Left renal cortex interstitium (tissue), 4 donors: ENCODE measurements at regions not wholly inside any gene's neighbourhood (a gene's known extent, or its start where the extent isn't known, plus 50 kb on each side); places are given as distances from the start of the nearest gene placed in this dataset.

ENCODE experiments used
- DNase-seq, 4 donors: peaks; one replicate each; pipeline ENCODE4 v3.0.0-alpha.2; 2013; ENCODE audit warnings: low read depth in 4 of 4, low spot score in 2 of 4, missing footprints in 1 of 4

DNA sequence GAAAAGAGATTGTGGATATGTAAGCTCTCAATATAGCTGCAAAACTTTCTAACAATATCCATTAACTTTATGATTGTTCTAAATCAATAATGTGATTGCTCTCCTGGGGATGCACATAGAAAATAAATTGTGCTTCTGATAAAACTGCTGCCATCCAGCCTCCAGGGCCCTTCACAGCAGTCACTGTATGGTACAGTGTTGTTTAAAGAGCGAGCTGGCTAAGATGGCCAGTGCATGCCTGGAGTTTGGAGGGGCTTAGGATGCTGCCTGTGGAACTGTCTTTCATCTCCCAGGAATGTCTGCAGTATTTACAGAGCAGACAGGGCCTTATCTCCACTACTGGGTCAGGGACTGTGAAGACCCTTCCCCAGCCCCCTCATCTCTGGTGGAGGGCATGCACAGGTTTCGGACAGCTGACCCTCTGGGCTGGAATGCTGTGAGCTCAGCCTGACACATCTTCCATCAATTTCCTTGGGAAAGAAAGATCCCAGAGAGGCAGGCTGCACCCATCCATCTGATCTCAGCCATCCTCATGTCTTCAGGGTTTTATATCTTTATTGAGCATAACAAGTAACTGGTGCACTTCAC, 137.0 kb downstream of the PLPP3 start:
- DNase-seq = no peak

DNA sequence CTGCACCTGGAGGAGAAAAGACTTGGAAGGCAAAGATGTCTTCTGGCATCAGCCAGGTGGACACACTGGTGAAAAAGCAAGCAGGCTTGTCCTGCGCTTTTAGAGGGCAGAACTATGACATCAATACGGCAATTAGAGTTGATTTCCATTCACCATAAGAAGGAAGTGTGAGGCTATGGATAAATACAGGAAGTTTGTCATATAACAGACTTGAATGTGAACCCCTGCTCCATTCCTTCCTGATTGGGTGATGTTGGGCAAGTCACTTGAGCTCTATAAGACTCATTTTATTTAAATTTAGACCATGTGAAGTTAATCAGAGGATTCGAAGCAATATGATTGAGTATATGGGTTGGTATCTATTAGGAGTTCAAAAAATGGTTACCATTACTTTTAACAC, 137.8 kb downstream of the PLPP3 start:
- no peak for DNase-seq

DNA sequence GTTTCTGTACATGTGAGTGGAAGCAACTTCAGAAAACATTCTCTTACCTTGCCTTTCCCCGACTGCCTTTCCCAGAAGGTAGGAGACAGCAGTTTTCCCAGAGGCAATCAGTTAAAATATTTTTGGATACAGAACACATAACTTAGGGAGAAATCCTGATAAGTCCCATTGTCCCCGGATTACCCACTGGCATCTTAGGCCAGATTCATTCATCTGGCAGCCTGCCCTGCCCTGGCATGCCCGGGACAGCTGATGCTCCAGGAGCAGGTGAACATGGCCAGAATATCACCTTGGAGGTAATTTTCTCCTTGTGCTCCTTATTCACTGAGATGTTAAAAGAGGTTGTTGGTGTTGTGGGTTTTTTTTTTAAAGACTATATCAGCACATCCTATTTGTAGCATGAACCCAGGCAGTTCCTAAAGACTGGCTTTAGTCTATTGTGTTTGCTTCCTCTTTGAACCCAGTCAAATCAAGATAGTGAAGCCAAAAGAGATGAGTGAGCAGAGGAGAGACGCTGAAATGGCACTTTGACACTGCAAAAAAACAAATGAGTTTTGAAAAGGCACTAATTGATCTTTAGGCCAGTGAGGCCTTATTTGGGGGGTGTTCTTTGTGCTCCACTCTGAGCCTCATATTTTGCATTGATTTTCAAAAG, 139.6 kb downstream of the PLPP3 start:
- DNase-seq = no peak

DNA sequence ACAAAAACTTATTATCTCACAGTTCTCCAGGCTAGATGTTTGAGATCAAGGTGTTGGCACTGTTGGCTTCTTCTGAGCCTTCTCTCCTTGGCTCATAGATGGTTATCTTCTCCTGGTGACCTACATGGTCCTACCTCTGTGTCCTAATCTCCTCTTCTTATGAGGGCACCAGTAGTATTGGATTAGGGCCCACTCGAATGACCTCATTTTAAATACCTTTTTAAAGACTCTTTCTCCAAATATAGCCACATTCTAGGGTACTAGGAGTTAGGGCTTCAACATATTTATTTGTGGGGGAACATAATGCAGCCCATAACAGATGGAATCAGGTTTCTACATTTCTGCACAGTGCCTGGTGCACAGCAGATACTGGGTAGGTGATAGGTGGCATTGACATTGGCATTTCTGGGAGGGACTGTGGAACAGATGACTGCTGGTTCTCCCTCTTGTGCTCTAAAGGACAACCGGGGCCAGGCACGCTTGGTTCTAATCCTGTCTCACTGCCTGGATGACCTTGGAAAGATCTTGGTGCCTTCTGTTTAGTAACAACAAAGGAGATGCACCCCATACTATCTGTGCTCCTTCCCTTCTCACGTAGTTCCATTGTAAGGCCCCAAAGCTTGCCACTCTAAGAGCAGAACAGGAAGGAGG, 140.3 kb downstream of the PLPP3 start:
- no peak for DNase-seq

DNA sequence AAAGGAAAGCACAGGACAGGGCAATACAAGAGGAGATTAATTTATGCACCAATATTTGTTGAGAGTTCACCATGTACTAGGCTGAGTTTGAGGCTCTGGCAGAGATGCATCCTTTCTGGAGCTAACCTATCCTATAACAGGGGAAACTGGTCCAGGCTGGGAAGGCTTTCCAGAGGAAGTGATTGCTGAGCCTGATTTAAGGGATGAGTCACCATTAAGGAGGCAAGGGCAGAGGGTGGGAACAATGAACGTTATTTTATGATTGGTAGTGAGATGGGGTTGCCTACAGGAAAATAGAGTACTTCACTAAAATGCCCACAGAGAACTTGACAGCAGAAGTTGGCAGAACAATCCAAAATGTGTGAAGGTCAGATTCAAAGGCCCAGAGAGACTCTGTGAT, 141.4 kb downstream of the PLPP3 start:
- DNase-seq = no peak

DNA sequence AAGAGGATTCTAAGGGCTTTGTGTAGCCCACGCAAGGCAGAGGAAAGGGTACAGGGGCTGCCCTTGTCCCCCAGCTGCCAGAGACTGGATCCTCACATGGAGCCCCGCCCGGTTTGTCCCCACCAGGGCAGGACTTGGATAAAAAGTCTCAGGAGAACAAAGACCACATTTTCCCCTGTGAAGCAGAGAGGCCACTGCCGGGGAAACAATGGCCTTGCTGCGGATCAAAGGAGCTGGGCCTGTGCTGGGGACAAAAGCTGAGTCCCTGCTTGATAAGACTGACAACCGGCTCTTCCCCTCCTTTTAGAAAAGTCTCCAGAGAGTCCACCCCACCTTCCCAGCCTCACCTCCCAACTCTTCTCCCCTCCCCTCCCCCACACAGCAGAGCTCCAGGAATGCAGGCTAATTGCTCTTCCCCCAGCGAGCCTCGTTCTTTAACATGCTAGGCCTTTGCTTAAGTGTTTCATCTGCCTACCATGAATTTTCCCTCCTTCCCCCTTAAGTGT, 142.4 kb downstream of the PLPP3 start:
- DNase-seq = no peak

DNA sequence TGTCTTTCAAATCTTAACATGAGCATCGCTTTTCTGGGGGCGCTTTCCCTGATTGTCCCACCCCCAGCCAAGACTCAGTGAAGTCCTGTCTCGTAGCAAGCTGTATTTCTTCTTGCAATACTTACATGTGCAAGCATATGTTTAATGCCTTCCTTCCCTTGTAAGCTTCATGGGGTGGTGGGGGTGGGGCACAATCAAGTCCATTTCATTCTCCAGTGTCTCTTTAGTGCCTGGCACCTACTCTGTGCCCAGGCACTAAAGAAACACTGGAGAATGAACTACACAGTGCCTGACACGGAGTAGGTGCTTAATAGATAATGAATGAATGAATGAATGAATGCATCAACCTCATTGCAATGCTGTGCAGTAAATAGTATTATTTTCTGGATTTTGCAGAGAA, 143.1 kb downstream of the PLPP3 start:
- DNase-seq = no peak

DNA sequence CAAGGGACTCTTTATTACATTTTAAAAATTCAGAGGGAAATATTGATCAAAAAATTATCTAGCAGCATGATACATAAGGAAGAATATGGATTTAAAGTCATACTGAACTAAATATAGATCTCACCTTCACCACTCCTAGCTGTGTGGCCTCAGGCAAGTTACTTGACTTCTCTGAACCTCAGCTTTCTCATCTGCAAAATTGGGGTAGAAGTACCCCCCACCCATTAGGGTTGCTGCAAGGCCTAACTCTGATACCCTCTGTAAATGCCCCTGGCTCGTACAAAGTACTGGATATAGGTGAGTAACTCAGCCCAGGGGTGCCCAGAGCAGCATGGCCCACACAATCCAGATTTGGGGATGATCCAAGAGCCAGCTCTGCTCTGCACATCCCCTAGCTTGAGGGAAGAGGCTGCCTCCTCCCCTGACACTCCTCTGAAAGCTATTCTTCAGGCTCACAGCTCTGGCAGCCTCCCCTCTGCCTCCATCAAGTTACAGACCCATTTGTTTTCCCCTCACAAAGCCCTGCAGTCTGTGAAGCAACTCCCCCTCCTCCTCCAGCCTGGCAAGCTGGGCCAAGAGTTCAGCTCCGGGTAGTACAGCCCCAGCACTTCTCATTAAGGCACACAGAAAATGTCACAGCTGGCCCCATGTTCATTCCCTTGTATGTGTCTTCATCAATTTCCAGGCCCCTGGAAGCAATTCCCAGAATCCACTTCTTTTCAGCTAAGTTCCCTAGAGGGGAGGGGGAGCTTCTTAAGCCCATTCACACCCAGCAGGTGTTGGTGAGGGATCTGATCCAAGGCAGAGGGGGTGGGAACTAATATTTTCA, 143.7 kb downstream of the PLPP3 start:
- no peak for DNase-seq

DNA sequence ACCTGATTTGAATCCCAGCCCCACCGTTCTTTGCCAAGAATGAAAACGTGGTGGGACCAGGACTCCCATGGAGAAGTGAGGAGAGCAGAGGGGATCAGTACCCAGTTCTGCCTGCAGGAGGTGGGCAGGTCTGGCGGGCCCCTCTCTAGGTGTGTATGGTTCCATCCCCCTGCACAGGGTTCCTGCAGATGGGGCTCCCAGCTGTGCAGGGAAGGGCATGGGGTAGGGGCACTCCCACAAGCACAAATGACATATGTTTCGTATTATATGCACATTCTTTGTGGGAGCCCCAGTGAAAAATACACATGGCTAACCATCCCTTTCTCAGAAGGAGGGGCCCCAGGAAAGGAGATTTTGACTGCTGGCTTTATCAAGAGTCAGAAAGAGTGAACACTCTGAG, 144.6 kb downstream of the PLPP3 start:
- DNase-seq = no peak

DNA sequence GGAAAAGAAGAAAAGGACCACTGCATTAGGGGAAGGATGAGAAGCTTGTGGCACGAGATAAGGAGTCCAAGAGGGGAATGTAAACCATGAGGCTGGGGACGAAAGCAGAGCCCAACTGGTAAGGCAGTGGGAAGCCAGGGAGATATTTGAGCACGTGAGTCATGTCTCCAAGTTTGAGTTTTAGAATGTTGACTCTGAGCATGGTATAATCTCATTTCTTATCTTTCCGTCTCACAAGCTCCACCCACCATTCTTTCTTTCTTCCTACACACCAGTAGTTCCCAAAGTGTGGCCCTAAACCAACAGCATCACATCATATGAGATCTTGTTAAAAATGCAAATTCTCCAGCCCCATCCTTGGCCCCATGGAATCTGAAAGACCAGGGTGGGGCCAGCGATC, 145.3 kb downstream of the PLPP3 start:
- no peak for DNase-seq

DNA sequence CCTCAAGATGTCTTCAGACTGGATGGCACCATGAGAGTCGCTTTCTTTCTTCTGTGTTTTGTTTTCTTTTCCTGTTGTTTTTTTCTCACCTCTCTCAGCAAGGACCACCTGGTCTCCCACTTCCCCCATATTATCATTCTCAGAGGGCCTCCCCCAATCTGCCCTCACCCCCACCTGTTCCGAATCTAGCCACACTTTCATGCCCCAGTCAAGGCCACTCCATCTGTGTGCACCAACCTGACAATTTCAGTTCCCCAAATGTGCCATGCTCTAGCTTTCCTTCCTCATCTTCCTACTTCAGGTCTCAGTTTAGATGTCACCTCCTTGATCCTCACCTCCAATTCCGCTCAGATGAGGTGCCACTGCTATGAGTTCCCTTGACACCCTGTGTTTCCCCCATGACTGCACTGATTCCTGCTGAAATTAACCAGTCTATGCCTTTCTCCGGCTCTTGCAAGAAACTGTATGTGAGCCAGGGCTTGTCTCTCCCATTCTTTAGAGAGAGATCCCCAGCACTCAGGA, 146.2 kb downstream of the PLPP3 start:
- DNase-seq = no peak

DNA sequence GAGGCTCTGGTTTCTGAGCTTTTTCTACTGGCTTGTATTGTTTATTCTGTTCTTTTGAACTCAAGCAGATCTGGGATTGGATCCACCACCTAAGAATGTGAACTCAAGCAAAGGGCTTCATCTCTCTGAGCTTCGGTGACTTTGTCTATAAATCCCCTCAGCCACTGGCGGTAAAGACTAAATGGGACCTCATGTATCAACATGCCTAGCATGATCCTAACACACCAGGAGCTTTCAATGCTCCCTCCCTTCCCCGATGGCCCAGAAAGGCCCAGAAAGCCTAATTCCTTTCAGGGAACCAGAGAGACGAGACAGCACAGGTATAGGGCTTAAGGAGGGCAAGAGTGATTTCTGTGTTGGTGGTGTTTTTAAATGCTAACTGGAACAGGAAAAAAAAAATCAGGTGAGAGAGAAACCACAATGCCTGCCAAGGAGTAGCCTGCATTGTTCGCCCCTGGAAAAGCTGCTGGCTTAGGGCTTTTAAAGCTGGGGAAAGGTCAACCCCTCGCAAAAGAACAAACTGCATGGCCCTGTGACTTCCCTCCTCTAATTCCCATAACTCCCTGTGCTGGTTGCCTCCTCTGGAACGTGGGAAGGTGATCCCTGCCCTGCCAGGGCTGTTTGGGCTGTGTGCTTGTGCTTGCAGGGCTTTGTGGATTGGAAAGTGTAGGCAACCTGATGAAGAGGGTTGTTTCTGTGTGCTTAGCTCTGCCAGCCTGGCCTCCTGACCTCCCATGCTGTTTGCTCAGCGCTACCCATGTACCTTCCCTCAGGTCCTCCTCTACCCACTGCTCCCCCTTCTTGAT, 147.0 kb downstream of the PLPP3 start:
- no peak for DNase-seq

DNA sequence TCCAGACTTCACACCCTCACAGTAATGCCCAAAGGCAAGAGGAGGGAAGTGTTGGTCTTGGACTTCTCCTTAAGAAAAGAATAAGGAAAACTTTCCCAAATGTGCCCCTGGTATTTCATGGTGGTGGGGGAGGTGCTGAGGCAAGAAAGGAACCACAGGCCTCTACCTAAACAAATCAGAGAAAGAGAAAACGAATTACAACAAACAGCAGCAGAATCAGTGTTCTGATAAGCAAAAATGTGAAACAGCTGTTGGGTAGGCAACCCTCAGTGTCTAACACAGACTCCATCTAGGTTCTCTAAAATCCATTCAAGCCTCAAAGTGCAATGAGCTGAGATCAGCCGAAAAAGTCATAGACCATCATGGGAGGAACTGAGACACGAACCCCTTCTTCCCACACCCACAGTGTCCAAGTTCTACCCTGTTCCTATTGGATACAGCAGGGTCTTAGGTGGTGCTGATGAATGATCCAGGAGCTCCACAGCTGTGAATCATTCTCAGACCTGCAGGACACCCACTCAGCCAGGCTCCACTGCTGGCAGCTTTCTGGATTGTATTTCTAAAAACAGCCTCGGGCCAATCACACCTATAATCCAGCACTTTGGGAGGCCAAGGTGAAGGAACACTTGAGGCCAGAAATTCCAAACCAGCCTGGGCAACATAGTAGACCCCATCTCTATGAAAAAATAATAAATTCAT, 149.1 kb downstream of the PLPP3 start:
- DNase-seq = no peak

DNA sequence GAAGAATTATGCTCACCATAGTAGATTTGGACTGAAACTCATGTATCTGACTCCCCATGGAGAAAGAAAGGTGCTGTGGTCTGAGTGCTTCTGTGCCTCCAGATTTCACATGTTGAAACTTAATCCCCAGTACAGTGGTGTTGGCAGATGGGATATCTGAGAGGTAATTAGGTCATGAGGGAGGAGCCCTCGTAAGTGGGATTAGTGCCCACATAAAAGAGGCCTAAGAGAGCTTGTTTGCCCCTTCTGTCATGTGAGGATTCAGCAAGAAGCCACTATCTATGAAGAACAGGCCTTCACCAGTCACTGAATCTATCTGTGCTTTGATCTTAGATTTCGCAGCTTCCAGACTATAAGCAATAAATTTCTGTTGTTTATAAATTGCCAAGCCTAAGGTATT, 150.1 kb downstream of the PLPP3 start:
- DNase-seq = no peak

DNA sequence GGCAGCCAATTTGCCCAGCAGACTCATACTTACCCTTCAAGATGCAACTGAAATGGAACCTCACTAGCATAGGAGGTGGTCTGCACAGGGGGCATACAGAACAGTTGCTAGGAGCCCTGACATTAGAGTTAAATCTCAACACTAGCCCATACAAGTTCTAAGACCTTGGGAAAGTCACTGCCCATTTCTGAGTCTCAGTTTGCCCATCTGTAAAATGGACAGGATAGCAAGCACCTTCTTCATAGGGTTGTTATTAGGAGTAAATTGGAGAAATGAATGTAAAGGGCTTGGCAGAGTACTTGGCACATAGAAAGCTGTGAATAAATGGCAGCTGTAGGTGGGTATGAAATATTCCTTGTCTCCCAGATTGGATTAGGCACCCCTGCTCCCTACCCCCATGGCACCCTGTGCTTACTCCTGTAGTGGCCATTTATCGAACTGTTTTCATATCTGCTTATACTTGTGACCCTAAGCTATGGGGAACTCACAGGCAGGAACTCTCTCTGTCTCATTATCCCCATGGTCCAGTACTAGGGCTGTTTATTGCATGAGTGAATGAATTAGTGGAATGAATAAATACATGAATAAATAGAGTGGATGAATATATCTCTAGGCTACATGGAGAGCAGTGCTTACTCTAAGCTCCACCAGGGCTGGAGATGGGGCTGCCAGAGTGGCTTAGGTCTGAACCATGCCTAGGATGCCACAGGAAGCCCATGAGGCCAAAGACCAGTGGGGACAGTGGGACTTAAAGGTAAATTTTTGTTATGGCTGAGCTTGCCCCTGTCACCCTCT, 152.6 kb downstream of the PLPP3 start:
- DNase-seq = no peak

DNA sequence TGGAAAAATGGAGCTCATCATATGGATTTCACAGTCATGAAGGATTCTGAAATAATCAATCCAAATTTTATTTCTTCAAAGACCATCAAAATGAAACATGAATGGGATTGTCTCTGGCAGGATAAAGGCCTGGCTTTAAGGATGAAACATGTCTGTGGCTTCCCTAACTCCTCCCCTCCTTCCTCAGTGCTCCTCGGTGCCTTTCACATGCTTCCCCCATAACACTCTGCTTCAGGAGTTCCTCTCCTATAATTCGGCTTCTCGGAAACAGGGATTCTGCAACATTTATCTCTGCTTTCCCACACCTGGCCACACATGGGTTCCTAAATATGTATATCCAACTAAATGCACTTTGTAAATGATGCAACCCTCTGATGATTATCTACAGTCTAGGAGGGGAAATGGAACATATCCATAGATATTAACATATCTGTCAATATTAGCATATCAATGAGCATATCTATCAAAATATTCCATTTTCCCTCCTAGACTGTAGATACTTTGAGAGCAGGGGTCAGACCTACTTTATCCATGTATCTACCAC, 153.8 kb downstream of the PLPP3 start:
- no peak for DNase-seq

DNA sequence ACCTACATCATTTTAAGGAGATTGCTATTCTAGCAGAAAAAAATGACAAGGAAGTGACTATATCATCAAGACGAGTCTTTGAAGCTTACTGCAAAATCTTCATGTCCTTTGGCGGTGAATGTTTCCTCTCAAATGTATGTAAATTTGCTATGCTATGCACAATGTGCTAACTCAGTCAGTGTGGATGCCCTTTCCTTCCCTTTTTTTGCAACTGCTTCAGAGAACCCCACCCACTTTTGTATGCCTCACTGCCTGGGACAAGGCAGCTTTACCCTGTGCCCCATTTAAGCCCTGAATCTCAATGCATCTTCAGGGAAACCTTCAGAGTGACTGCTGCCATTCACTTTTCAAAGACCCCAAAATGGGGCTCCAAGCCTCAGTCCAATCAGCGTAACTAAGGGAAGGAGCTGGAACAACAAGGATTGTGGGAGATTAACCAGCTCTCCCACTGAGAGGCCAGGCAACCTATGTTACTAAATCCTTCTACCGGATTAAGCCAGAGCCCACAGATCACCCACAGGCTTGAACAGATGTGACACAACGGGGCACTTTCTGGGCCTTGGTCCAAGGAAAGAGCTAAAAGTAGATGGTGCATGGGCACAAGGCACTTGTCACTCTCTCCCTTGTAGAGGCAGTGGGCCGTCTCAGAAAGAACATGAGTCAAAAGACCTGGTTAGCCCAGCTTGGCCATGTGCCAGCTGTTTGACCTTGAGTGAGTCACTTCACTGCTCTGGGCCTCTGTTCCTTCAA, 154.4 kb downstream of the PLPP3 start:
- no peak for DNase-seq

DNA sequence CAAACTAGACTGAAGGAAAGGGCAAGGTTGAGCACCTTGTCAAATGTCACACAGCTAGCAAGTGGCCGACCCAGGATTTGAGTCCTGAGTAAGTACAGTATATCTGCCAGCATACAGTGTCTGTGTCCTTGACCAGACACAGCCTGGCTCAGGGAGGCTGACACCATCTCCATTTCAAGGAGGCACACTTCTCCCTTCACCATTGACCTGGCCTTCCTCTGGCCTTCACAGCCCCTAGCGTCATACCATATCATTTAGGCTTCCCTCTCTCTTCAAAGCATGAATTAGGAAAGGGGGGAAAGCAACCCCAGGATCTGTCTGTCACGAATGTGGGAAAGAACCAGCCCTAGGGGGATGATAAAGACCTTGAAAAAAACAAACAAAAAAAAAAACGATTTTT, 155.6 kb downstream of the PLPP3 start:
- DNase-seq = no peak
